GM12873 (cell line): ENCODE measurements at regions not wholly inside any gene's neighbourhood (a gene's known extent, or its start where the extent isn't known, plus 50 kb on each side); places are given as distances from the start of the nearest gene placed in this dataset.
A peak's percentile ranks its signal among the peaks of the same experiment; 100 is the strongest.

Source experiments
- TF ChIP-seq, protein P1 (sequence below): IDR thresholded peaks from 2 replicates; pipeline ENCODE4 v1.5.1; 2012; ENCODE audit warnings: low read depth, mild to moderate bottlenecking, moderate library complexity, low read length, control low read depth; ENCODE audit not compliant: insufficient read depth; ENCODE audit errors: missing control alignments

DNA sequence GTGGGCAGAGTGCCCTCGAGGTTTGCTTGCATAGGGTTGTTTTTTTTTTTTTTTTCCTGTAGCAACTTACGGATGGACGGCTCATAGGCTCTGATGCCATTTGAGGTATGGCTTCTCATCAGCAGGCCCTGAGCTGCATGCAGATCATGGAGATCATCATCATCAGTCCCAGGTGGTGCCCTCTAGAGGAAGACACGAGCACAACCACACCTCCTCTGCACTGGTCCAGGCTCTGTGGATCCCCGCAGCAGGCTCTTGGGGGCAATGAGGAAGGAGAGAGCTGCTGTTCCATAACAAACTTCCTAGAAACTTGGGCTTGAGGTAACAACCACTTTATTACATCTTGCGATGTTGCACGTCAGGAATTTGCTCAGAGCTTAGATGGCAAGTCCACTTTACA is 132.7 kb upstream of the CXCL12 start:
- TF ChIP-seq, protein P1, sequence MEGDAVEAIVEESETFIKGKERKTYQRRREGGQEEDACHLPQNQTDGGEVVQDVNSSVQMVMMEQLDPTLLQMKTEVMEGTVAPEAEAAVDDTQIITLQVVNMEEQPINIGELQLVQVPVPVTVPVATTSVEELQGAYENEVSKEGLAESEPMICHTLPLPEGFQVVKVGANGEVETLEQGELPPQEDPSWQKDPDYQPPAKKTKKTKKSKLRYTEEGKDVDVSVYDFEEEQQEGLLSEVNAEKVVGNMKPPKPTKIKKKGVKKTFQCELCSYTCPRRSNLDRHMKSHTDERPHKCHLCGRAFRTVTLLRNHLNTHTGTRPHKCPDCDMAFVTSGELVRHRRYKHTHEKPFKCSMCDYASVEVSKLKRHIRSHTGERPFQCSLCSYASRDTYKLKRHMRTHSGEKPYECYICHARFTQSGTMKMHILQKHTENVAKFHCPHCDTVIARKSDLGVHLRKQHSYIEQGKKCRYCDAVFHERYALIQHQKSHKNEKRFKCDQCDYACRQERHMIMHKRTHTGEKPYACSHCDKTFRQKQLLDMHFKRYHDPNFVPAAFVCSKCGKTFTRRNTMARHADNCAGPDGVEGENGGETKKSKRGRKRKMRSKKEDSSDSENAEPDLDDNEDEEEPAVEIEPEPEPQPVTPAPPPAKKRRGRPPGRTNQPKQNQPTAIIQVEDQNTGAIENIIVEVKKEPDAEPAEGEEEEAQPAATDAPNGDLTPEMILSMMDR, result peak; percentile 76

DNA sequence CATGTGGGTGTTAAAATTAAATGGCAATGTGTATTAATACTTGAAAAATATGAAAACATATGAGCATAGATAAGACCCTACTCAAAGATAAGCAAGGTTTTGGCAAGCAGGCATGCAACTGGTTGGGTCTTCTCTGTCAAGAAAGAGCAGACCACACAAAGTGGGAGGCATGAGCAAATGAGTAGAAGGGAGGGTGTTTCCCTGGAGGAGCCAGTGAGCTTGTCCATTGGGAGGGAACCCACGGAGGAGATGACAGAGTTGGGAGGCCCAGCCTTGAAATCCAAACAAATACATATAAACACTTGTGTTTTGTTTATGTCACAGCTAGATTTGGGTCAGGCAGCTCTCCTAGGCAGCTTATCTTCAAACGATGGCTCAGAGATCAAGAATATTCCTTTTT is 134.5 kb upstream of the CXCL12 start:
- TF ChIP-seq, protein P1, result no peak

DNA sequence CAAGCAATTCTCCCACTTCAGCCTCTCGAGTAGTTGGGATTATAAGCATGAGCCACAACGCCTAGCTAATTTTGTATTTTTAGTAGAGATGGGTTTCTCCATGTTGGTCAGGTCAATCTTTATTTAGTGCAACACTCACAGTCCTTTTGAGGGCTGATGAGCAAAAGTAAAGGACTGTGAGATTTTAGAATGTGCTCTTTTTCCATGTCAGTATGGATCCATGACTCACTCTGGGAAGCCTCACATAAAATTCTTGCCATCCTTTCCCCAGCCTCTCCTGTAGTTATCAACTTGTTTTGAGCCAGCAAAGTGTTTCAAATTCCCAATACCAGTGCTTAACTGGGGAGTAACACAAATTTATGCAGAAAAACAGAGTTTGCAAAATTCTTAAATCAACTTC is 135.8 kb upstream of the CXCL12 start:
- TF ChIP-seq, protein P1, result no peak

- TF ChIP-seq, protein P1, result no peak
Measured at GRCh38 chr10:44539178-44539577, 154.3 kb upstream of the CXCL12 start.

DNA sequence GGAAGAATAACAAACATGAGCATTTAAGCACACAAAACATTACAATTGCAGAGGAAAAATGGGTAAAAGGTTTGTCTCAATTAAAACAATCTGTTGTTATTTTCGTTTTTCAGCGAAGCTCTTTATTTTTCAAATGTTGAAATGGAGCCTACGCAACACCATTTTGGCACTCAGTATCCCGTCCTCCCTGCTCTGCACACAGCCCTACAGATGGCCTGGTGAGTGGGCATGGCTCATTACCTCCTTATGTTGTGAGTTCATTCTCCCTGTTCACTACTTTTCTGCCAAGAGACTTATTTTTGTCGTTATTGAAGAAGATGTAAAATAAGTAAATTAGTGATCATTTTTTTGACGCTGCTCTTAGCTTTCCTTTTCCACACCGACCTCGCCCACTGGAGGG is 167.8 kb upstream of the CXCL12 start:
- TF ChIP-seq, protein P1, result no peak

DNA sequence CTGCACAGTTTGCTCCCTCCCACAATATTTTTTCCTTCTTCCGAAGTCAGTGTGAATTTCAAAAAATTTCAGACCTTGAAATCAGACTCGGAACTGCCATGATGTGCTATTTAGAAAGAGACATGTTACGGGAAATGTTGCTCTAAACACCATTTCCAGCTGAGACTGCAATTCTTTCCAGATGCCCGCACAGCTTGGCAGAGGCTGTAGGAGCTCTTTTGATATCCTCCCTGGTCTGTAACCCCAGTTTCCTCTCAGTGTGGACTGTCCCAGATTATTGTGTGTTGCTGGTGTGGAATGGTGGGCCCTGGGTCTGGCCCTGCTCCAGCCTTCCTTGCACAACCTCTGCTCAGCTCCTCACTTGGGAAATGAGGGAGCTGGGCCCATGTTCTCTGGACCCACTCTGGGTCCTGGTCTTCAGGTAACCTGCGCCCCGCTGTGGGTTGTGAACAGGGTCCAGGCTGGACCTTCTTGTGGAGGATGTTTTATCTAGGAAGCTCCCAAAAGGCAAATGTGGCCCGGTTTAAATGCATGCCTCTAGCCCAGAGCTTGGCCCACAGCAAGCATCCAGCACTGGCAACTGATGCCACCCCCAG is 172.8 kb upstream of the CXCL12 start:
- TF ChIP-seq, protein P1, result no peak

GRCh38 chr10:44558521-44558920 is 173.6 kb upstream of the CXCL12 start:
- TF ChIP-seq, protein P1, result no peak
